GM12874 (cell line): ENCODE measurements at regions not wholly inside any gene's neighbourhood (a gene's known extent, or its start where the extent isn't known, plus 50 kb on each side); places are given as distances from the start of the nearest gene placed in this dataset.

Source experiments
- TF ChIP-seq, protein P1 (sequence below): IDR thresholded peaks from 2 replicates; pipeline ENCODE4 v1.5.1; 2011; ENCODE audit warnings: low read depth, mild to moderate bottlenecking, control low read depth, low read length, moderate library complexity; ENCODE audit not compliant: insufficient read depth

DNA sequence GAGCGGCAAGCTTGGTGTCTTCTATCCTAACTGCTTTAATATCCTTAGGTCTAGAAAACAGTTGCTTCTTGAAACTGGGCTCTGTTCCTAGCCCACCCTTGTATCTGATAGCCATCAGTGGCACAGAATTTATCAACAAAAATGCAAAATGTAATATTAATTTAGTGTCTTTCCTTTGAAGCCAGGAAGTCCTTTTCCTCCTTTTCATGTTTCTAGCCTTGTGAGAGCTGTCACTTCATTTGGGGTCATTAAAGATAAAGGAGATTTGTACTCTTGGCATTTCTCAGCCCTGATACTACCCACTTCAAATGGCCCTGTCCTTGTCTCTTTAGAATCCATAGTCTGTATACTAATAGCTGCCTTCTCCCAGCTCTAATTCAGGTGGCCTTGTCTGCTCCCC is 111.0 kb downstream of the GAS1 start:
- TF ChIP-seq, protein P1, sequence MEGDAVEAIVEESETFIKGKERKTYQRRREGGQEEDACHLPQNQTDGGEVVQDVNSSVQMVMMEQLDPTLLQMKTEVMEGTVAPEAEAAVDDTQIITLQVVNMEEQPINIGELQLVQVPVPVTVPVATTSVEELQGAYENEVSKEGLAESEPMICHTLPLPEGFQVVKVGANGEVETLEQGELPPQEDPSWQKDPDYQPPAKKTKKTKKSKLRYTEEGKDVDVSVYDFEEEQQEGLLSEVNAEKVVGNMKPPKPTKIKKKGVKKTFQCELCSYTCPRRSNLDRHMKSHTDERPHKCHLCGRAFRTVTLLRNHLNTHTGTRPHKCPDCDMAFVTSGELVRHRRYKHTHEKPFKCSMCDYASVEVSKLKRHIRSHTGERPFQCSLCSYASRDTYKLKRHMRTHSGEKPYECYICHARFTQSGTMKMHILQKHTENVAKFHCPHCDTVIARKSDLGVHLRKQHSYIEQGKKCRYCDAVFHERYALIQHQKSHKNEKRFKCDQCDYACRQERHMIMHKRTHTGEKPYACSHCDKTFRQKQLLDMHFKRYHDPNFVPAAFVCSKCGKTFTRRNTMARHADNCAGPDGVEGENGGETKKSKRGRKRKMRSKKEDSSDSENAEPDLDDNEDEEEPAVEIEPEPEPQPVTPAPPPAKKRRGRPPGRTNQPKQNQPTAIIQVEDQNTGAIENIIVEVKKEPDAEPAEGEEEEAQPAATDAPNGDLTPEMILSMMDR, result no peak

DNA sequence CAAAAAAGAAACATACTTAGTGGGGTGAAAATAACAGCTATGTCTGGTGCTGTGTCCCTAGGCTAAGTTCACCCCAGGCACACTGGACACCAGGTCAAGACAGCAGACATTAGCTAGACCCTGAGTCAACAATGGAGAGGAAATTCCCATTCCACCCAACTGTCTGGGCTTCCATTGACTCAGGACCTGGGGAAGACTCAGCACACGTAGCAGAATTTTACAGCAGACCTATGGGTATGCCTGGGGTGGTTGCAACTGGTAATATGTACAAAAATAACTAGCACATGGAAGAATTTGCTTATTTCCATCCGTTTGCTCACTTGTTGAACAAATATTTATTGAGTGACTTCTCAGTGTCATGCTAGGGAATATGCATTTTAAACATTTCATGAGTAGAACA is 117.0 kb downstream of the GAS1 start:
- TF ChIP-seq, protein P1, result no peak

DNA sequence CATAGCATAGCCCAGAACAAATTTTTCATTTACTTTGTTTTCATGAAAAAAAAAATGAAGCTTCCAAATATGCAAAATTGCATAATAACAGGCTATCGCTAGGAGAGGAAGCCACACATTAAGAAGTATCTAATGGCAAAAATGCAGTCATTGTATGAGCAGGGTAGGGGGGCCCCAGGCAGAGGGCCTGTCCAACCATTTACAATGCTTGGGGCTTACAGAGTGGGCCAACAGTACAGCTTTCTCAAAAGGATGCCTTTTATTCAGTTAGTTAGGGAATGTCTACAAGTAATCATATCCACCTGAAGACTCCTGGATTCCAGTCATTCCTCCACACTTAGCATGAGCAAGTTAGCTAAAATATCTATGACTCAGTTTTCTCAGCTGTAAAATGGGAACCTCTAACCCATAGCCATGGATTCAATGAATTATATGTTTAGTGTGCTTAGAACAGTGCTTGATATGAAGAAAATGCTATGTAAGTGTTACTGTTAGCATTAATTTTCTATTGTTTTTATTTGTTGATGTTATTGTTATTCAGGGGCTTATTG is 117.7 kb downstream of the GAS1 start:
- TF ChIP-seq, protein P1, result no peak

DNA sequence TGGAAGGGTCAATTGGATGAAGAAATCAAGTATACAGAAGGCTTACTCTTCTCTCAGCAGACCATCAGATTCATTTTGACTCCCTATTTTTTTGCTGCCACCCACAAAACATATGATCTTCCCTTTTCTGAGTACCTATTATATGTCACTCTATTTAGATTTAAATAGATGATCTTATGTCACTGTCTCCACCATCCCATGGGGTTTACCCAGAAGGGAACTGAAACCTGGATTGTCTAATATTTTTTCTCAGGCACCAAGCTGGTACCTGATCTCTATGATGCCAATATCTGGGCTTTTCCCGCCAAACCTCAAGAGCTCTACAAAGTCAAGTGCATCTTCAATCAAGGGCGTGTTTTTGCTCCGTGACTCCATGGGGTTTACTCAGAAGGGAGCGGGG is 118.7 kb downstream of the GAS1 start:
- TF ChIP-seq, protein P1, result no peak

DNA sequence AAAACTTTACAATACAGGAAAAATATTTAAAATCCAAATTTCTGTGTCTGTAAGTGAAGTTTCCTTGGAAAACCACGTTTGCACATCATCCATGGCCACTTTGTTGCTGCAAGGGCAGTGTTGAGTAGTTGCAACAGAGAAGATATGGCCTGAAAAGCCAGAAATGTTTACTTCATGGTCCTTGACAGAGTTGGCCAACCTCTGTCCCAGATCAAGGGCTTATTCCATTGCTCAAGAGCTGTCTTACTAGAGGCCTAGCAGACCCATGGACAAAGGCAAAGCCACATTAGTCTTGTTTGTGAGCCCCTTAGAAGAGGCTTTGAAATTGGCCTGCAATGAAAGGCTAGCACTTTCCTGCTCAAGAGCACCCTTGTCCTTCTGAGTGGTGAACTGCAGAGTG is 119.4 kb downstream of the GAS1 start:
- TF ChIP-seq, protein P1, result no peak

DNA sequence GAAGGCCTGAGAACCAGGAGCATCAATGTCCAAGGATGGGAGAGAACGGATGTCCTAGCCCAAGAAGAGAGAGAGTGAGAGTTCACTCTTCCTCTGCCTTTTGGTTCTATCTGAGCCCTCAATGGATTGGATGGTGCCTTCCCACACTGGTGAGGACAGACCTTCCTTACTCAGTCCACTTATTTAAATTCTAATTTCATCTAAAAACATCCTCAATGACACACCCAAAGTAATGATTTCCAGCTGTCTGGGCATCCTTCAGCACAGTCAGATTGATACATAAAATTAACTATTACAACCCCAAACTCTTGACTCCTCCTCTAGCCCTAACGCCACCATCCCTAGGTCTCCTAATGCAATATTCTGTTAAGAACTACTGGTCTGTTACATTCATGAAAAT is 122.0 kb downstream of the GAS1 start:
- TF ChIP-seq, protein P1, result no peak

DNA sequence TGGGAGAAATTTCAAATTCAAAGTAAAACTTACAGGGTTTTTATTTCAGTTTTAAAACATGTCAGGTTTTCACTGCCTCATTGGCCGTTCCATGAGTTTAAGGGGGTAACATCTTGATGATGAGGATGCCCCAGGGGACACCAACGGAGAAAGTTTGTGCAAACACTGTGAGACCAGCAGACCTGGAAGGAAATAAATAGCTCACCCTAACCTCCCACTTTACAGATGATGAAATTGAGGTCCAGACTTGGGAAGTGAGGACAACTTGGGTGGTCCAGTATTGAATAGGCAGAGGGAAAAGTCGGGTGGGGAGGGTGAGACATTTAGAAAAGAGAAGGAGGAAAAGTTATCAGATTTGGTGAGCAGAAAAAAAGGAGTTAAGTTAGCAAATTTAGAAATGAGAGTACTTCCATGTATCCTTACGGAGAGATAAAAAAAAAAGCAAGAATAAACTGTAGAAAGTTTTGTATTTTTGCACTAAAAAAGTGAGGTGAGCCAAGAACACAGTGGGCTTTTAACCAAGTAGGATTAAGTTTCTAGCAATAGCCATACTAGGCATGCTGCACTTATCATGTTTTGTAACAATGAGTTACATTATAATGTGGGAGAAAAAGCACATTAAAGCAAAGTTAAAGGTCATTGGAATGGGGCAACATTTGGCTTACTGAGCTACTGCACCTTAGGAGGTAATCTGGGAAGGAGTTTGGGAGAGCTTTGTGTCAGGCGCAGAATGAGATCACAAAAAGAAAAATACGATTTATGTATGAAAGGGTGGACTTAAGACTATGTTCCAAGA is 125.1 kb downstream of the GAS1 start:
- TF ChIP-seq, protein P1, result no peak
